ENCODE measurements at regions not wholly inside any gene's neighbourhood (a gene's known extent, or its start where the extent isn't known, plus 50 kb on each side); places are given as distances from the start of the nearest gene placed in this dataset.

- peaks cover 3% of the 10 kb centered on the region for H3K9me3 Mint-ChIP-seq
- H3K9ac ChIP-seq (ENCODE audit: extremely low read depth, low read length, poor library complexity, severe bottlenecking): no peak overlapping the region
- H3K9me3 ChIP-seq (ENCODE audit: control insufficient read depth, low read length): no peaks in the 10 kb centered on the region
- no peaks in the 10 kb centered on the region for H3K36me3 Mint-ChIP-seq (ENCODE audit: low read depth)
- H3K4me3 ChIP-seq (ENCODE audit: low read length): no peak overlapping the region
- no peaks in the 10 kb centered on the region for H3K36me3 ChIP-seq (ENCODE audit: control insufficient read depth, insufficient read depth, low read length)
- peaks cover 5% of the 10 kb centered on the region for H3K27me3 Mint-ChIP-seq (ENCODE audit: insufficient read depth)
- no peaks in the 10 kb centered on the region for H3K4me1 ChIP-seq (ENCODE audit: control insufficient read depth, insufficient read depth, low read length)
- H3K27me3 ChIP-seq (ENCODE audit: control insufficient read depth, insufficient read depth, low read length, poor library complexity, severe bottlenecking): no peaks in the 10 kb centered on the region
- no peak overlapping the region for H3K4me3 Mint-ChIP-seq
- H3K27ac ChIP-seq (ENCODE audit: low read depth, low read length): no peak overlapping the region
- WGBS, 2 experiments (ENCODE audit: insufficient coverage in 1 of 2, insufficient read length in 1 of 2): 90% methylated on average over 1 of the region's 1 CpG; no CpG with 5 or more reads in 1 of the 2 experiments
- H3K4me1 Mint-ChIP-seq: no peaks in the 10 kb centered on the region
- H3K27ac Mint-ChIP-seq: no peak overlapping the region
- no peak for TF ChIP-seq CTCF (conservative IDR thresholded peaks at IDR 0.05)
- DNase-seq: no peak
Measured at GRCh38 chr4:121479808-121480207, 99.0 kb upstream of the QRFPR start.

GRCh38 chr4:121477480-121477879 is 96.7 kb upstream of the QRFPR start:
- H3K4me3 ChIP-seq (ENCODE audit: low read length): no peak overlapping the region
- H3K9me3 Mint-ChIP-seq: peaks cover 3% of the 10 kb centered on the region
- H3K36me3 ChIP-seq (ENCODE audit: control insufficient read depth, insufficient read depth, low read length): no peaks in the 10 kb centered on the region
- H3K9ac ChIP-seq (ENCODE audit: extremely low read depth, low read length, poor library complexity, severe bottlenecking): no peak overlapping the region
- 67 to 90% methylated on average over 1 to 2 of the region's 2 CpGs for WGBS, 2 experiments (ENCODE audit: insufficient coverage in 1 of 2, insufficient read length in 1 of 2)
- H3K27ac ChIP-seq (ENCODE audit: low read depth, low read length): no peak overlapping the region
- no peak for TF ChIP-seq CTCF (conservative IDR thresholded peaks at IDR 0.05)
- no peaks in the 10 kb centered on the region for H3K27me3 ChIP-seq (ENCODE audit: control insufficient read depth, insufficient read depth, low read length, poor library complexity, severe bottlenecking)
- no peak overlapping the region for H3K4me3 Mint-ChIP-seq
- no peaks in the 10 kb centered on the region for H3K36me3 Mint-ChIP-seq (ENCODE audit: low read depth)
- no peak for DNase-seq
- H3K27me3 Mint-ChIP-seq (ENCODE audit: insufficient read depth): peaks cover 5% of the 10 kb centered on the region
- no peak overlapping the region for H3K27ac Mint-ChIP-seq
- H3K4me1 ChIP-seq (ENCODE audit: control insufficient read depth, insufficient read depth, low read length): no peaks in the 10 kb centered on the region
- no peaks in the 10 kb centered on the region for H3K9me3 ChIP-seq (ENCODE audit: control insufficient read depth, low read length)
- H3K4me1 Mint-ChIP-seq: no peaks in the 10 kb centered on the region

GRCh38 chr4:121477079-121477478 is 96.3 kb upstream of the QRFPR start:
- no peak for TF ChIP-seq CTCF (conservative IDR thresholded peaks at IDR 0.05)
- Histone ChIP-seq H3K36me3 (ENCODE audit: control insufficient read depth, insufficient read depth, low read length) (no peaks in the 10 kb centered on the region), H3K27ac (ENCODE audit: low read depth, low read length) (no peak overlapping the region), H3K9me3 (ENCODE audit: control insufficient read depth, low read length) (no peaks in the 10 kb centered on the region), H3K4me1 (ENCODE audit: control insufficient read depth, insufficient read depth, low read length) (no peaks in the 10 kb centered on the region), H3K27me3 (ENCODE audit: control insufficient read depth, insufficient read depth, low read length, poor library complexity, severe bottlenecking) (no peaks in the 10 kb centered on the region), H3K9ac (ENCODE audit: extremely low read depth, low read length, poor library complexity, severe bottlenecking) (no peak overlapping the region), H3K4me3 (ENCODE audit: low read length) (no peak overlapping the region)
- Mint-ChIP-seq H3K27ac (no peak overlapping the region), H3K9me3 (peaks cover 3% of the 10 kb centered on the region), H3K27me3 (ENCODE audit: insufficient read depth) (peaks cover 5% of the 10 kb centered on the region), H3K4me1 (no peaks in the 10 kb centered on the region), H3K36me3 (ENCODE audit: low read depth) (no peaks in the 10 kb centered on the region), H3K4me3 (no peak overlapping the region)
- 86% methylated on average over 1 of the region's 1 CpG; no CpG with 5 or more reads in 1 of the 2 experiments for WGBS, 2 experiments (ENCODE audit: insufficient coverage in 1 of 2, insufficient read length in 1 of 2)
- no peak for DNase-seq

Measured in endodermal cell (in vitro differentiated cells).